SK-N-DZ (cell line): ENCODE measurements at regions not wholly inside any gene's neighbourhood (a gene's known extent, or its start where the extent isn't known, plus 50 kb on each side); places are given as distances from the start of the nearest gene placed in this dataset.
A peak's percentile ranks its signal among the peaks of the same experiment; 100 is the strongest.

Source experiments
- DNase-seq: peaks from one replicate; pipeline ENCODE4 v3.0.0-alpha.2; 2015; ENCODE audit warnings: low spot score

DNA sequence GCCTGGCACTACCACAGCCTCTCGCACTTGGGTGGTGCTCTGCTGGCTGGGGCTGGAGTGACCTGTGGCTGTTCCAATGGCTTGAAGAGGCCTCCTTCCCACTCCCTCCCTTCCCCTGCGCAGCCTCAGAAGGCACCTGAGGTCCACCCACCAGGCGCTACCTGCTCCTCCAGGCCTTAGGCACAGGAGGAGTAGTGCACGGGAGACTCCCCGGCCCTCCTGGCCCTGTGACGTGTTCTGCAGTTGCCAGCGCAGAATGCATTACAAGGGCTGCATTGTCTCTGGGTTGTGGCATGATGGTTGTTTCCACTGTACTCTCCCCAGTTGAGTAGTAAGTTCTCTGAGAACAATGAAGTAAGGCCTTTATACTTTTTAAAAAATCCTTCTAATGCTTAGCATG is 128.6 kb downstream of the TEX29 start:
- no peak for DNase-seq

DNA sequence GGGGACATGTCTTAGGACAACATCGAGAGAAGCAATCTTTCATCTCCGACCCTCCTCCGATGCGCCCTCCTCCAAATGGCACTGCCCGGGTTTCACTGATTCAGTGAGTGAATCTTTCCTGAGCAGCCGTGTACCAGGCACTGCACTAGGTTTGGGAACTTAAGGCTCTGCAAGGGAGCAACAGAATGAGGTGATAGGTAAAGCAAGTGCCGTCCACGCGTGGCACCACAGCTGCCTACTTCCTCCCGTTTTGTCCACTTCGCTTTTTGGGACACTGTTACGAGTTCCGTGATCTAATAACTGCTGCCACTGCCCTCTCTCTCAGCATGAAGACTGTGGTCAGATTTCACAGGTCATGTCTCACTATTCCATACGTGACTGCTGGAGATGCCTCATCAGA is 131.0 kb downstream of the TEX29 start:
- DNase-seq: no peak

DNA sequence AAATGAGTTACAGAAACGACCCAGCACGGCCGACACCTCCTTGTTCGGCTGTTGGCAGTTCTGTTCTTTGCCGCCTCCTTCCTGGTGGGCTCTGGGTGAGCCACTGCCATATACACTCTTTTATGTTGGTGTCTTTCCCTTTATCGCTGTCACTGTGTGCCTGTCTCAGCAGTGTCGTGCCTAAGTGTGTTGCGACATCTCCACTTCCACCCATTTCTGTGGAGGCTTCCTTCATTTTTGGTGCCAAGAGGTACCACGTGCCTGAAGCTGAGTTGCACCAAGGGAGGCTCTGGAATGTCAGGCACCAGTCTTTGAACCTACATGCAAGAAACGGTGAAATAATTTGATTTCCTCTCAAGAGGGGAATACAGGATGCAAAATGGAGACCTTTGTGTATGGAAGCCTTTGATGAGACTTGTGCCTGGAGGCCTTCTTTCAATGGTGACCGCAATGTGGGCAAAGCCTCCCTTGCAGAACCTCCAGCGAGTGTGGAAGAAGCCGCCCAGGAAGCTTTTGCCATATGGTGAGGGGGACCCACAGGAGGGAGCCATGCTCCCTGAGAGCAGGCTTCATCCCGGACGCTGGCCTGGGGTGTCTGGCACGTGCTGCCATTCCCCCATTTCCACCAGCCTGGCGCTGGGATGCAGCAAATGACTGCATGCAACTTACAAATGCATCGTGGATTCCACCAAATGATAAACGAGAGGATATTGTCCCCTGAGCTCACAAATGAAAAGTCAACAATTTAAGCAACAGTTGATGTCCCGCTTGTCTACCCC is 136.2 kb downstream of the TEX29 start:
- DNase-seq: no peak

DNA sequence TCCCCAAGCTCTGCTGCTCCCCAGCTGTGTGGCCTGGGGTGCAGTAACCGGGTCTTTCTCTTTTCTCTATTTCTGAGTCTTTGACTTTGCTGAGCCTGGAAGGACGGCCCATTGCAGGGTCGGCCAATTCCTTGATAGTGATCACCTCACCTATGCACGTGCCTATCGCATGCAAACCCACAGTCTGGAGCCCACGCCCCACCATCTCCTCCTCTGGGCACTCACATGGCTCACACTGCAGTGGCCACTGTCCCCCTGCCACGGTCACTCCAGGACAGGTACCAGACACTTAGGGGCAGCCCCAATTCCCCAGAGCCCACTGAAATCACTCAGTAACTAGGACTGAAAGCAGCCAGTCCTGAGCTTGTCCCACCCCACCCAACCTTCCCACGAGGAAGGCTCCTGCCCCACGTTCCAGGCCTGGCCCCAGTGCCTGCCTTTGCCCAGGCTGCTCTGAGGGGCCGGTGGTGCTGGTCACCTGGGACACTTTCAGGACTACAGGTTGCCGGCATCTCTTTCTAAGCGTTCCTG is 137.6 kb downstream of the TEX29 start:
- no peak for DNase-seq

DNA sequence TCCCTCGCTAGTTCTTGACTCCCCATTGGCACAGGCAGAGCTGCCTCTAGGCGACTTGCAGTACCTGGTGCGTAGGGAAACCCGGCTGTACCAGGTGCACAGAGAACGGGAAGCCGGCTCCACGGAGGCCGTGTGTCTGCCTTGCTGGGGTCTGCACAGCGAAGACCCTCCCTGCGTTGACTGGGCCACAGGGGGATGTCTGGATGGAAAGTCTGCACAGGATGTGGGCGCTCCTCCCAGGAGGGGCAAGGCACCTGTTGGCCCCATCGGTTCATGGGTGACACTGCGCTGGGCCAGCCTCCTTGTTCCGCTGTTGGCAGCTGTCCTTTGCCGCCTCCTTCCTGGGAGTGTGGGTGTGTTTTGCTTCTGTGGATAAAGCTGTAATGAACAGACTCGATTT is 138.3 kb downstream of the TEX29 start:
- DNase-seq: no peak

DNA sequence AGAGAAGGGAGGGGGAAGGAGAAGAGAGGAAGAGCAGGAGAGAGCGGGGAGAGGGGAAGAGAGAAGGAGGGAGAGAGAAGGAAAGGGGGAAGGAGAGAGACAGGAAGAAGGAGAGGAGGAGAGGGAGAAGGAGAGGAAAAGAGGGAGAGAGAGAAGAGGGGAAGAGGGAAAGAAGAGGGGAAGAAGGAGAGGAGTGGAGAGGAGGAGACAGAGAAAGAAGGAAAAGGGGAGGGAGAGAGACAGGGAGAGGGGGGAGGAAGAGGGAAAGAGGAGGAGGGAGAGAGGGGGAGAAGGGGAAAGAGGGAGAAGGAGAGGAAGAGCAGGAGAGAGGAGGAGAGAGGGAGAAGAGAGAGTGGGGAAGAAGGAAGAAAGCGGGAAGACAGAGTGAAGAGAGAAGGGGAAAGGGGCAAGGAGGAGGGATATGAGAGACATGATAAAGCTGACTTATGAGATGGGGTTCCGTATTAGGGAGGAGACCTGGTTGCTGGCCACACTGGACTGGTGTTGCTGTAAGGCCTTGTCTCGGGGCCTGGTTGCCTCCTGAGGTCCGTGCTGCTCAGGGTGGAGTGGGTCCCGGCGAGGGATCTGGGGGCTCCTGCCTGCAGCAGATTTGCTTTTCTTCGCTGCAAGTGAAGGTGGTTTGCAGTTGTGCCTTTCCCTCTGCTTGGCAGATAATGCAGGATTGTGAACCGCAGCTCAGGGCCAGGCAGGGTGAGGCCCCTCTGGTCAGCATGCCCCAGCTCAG is 139.5 kb downstream of the TEX29 start:
- no peak for DNase-seq

DNA sequence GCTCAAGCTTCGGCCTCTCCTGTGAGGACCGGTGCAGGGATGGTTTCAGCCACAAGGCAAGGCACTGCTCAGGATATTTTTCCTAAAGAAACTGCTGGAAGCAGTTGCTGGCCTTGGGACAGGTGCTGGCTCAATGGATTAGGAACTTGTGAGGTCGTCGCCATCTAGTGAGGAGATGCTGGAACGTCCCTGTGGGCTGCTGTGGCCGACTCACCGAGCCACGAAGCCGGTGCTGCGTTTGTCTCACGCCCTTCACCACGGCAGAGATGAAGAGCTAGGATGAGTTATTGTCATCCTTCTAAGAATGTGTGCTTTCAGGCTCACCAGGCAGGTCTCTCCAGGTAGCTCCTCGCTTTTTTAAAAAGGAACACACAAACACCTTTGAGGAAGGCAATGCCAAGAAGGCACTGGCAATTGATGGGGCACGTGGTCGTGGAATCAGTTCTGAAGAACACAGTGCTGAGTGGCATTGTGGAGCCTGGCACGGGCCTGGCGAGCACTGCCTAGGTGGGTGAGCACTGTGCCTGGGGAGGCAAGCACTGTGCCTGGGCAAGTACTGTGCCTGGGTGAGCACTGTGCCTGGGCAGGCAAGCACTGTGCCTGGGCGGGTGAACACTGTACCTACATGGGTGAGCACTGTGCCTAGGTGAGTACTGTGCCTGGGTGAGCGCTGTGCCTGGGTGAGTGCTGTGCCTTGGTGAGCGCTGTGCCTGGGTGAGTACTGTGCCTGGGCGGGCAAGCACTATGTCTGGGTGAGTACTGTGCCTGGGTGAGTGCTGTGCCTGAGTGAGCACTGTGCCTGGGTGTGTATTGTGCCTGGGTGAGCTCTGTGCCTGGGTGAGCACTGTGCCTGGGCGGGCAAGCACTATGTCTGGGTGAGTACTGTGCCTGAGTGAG is 140.4 kb downstream of the TEX29 start:
- peak; percentile 16 for DNase-seq

DNA sequence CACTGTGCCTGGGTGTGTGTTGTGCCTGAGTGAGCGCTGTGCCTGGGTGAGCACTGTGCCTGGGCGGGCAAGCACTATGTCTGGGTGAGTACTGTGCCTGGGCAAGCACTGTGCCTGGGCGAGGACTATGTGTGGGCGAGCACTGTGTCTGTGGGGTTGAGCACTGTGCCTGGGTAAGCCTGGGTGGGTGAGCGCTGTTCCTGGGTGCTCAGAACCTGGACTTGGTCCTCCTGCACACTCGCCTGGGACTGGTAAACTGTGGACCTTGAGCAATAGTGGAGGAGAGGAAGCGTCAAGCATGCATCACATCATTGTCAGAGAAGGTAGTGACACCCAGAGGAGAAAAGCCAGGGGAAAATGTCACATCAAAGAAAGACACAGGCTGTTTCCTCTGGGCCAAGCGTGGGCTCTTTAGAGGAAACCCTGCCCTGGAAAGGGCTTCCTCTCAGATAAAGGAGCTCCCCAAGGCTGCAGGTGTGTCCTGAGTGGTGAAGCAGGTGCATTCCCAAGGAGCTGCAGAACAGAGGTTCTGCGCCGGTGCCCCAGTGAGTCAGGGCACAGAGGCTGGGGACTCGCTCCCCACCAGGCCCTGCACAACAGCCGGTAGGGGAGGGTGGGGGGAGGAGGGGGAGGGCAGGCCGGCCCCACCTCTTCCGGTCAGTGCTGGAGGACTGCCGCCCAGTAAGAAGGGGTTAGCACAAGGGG is 141.2 kb downstream of the TEX29 start:
- DNase-seq: no peak

DNA sequence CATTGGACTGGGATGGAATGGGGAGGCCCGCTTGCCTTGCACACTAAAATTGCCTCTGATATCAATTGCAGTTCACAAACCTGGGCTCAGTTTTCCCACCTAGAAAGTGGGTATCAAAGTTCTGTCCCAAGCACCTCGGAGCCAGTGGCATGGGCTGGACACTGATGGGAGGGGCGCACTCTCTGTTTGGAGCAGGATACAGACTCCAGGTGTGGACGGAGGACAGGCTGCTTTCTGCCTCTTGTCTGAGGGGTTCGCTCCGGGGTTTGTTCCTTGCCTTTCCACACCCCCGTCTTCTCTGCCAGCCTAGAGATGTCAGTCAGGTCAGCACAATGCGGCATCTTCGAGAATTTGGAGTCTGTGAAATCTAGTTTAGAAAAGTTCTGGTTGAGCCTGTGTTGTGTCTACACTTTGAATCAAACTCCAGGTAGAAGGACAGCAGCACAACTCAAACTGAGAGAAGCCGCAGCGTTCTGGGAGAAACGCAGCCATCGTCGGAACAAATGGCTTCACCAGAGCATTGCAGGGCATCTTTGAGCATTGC is 141.9 kb downstream of the TEX29 start:
- no peak for DNase-seq

DNA sequence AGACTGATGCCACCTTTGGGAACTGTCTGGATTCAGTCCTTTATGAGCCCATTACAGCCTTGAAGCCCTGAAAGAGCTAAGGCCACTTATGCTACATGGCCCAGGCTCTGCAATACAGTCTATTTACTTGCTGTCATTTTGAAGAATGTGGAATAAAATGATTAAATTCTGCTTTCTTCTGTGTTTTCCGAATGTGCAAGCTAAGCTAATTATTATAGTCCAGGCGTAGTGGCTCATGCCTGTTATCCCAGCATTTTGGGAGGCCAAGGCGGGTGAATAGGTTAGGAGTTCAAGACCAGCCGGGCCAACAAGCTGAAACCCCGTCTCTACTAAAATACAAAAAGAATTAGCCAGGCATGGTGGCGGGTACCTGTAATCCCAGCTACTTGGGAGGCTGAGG is 142.5 kb downstream of the TEX29 start:
- DNase-seq: no peak

DNA sequence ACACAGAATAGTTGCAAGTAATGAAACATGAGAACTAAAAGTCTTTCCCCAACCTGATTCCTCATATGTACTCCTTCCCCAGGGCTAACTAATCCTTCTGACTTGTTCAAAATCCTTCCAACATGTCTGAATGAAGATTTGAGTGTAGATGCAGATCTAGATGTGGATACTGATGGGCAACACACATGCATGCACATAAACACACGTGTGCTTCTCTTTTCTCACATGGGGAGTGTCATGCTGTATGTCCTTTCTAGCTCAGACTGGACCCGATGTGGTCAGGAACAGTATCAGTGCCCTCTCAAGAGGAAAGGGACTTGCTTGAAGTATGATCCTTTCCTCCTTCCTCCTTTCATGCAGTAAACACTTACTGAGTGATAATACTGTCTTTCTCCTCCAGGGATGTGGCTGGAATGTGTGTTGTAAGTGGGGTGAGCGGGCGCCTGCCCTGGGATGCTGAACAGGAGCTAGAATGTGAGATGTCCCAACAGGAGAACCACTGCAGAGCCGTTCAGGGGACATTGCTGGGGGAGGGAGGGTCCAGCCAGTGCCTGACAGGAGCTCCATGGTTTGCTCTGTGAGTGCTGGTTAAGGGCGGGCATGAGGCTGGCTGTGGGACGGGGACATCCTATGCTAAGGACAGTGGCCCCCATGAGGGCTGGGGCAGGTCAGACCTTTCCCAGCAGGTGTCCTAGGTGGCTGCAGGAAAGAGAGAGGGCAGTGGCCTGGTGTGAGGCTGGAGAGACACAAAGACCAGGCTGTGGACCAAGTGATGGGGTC is 146.9 kb downstream of the TEX29 start:
- no peak for DNase-seq

DNA sequence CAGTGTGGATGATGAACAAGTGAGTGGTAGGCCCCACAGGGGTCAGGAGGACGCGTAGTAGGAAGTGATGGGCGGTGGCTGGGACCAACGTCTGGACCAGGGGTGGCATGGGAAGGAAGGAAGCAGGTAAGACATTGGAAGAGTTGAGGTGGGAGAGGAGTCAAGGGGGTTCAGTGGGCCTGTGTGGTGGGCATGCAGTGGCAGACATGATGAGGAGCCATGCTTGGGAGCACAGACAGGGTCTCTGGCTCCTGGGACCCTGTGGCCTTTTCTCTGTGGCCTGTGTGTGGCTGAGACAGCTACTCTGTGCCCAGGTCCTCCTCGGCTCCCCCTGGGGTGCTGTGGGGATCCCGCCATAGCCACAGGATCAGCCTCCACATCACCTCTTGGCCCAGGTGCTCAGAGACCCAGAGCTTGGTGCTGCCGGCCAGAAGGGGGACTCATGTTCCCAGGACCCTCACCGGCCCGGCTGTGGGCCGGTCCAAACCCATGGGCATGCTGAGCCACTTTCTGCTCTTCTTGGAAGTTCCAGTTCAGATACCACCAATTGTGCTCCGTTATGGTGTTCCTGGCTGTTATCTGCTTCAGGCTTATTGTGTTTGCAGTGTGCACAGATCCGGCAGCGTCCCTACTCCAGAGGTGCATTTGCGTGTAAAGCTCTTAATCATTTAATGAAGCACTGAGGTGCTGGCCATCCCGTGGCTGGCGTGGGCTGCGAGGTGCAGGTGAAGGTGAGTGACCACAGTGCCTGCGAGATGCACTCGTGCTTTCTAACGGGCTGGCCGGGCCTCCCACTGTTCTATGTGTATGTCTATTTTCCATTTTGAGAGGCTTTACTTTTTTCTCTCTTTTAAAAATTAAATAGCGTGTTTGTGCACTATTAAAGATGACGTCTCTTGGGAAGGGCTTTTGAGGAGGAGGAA is 147.9 kb downstream of the TEX29 start:
- no peak for DNase-seq

DNA sequence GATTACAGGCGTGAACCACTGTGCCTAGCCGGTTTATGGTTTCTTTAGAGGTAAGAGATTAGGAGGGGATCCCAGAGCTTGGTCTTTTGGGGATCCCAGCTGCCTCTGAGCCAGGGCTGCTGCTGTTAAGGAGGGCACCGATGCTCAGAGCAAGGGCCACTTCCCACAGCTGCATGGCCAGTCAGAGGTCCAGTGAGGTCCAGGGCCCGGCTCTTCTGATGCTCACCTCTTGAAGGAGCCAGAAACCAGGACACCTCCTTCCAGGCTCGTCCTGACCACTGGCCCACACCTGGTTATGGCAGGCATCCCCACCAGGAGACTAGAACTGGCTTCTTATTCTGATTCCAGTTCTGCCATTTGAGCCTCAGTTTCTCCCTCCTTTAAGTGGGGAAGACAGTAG is 149.0 kb downstream of the TEX29 start:
- DNase-seq: no peak

DNA sequence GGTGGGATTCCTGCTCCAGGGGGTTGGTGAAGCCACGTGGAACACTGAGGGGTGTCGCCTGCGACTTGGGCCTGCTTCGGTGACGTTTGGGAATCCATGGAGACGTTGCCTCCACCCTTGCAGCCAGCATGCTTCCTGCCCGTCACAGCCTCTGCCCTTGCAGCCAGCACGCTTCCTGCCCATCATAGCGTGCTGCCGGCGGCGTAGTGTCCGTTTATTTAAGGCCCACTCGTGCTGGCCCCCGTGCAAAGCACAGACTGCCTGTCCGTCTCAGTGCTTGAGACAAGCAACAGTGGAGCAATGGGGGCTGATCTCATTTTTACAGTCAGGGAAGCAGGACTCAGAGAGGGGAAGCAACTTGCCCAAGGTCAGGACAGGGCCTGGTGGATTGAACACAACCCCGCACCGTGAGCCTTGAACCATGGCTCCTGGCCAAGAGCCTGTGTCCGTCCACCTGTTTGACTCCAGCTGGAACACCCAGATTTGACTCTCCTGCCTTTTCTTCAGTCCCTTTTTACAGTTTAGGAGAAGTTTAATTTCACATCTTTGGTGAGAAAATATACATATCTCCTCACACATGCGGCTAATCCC is 149.6 kb downstream of the TEX29 start:
- no peak for DNase-seq

DNA sequence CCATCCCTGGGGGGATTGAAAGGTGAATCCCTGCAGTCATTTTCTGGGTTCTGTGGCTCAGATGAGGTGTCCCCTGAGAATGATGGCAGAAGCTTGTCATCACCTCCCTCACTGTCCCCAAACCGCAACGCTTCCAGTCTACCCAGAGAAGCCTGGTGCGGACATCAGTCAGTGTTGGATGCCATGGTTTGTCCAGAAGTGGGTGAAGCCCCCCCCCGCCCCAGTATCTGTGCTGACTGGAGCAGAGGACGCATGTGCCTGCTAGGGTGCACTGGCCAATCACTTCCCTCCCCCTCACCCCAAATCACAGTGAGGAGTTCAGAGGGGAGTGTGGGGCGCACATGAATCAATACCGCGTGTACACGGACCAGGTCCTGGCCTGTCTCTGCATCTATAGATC is 150.5 kb downstream of the TEX29 start:
- no peak for DNase-seq

DNA sequence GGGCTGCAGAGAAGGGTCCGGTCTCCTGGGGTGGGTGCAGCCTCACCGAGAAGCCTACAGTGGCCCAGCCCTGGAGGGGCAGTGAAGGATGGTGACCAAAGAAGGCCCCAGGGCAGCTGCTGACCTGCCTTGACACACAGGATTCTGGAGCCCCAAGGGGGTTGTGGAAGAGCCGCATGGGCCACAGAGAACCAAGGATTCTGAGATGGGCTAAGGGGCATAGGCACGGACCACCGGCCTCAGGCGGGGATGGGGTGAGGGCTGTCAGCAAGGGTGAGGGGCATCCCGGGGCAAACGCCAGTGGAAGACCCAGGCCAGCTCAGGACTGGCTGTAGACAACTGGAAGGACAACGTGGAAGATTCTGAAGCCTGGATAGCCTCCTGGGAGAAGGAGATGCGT is 151.6 kb downstream of the TEX29 start:
- no peak for DNase-seq

DNA sequence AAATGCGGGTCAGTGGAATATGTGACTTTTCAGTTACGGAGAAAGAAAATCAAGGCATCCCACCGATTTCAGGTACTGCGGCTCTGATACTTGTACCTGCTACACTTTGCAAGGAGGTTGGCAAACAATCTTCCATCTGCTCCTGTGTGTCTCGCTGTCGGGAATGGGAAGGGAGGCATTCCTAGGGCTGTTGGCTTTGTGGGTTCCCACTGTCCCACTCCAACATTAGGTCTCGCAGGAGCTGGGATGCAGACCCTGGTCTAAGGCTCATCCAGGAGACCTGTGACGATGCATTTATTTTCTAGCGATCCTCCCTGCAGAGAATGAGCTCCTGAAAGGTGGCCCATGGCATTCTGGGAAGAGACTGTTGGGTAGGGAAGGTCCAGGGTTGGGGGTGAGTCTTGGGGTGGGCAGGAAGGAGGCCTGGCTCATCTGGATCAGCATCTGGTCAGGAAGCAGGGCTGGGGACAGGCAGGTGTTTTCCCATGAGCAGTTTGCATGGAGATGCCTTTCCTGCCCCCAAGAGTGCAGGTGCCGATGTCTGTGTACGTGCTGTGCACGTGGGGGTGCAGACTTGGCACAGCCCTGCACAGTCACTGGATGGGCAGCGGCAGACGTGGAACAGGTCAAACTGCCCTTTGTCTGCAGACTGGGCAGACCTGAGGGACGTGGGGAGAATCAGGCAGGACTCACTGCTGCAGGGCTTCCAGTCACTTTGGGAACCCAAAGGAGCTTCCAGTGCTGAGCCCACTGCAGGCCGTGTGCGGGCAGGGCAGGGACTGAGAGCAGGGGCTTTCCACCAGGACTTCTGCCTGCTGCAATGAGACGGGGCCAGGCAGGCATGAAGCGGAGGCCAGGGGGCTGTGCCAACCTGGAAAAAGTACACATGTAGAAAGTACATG is 152.4 kb downstream of the TEX29 start:
- no peak for DNase-seq
